ENCODE measurements at regions not wholly inside any gene's neighbourhood (a gene's known extent, or its start where the extent isn't known, plus 50 kb on each side); places are given as distances from the start of the nearest gene placed in this dataset.

DNA sequence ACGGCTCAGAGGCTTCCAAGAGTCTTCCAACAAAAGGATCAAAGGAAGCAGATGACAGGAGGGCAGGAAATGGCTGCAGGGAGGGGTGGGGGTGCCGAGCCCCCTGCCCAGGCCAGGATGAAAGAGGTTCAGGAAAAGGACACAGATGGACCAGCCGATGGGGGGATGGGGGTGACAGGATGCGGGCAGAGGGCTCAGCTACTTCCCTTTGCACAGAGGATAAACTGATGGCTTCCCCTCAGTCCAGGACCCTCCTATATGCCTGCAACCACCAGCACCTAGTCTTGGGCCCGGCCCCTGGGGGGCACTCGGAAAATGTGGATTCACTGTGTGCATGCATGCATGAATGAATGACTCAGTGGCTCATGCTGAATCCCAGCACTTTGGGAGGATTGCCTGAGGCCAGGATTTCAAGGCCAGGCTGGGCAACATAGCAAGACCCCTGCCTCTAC lies 148.2 kb downstream of the C9orf50 start:
- H3K9me3 Mint-ChIP-seq = no peaks in the 10 kb centered on the region
- H3K36me3 Mint-ChIP-seq = no peaks in the 10 kb centered on the region
- no peak for DNase-seq (ENCODE audit: low spot score in 2 of 2)
- peaks cover 25% of the 10 kb centered on the region for H3K27me3 Mint-ChIP-seq
- no peak for ATAC-seq (ENCODE audit: low read depth)
- no peak overlapping the region for H3K4me3 Mint-ChIP-seq
- no peak overlapping the region for H3K27ac Mint-ChIP-seq
- H3K4me1 Mint-ChIP-seq = no peaks in the 10 kb centered on the region

DNA sequence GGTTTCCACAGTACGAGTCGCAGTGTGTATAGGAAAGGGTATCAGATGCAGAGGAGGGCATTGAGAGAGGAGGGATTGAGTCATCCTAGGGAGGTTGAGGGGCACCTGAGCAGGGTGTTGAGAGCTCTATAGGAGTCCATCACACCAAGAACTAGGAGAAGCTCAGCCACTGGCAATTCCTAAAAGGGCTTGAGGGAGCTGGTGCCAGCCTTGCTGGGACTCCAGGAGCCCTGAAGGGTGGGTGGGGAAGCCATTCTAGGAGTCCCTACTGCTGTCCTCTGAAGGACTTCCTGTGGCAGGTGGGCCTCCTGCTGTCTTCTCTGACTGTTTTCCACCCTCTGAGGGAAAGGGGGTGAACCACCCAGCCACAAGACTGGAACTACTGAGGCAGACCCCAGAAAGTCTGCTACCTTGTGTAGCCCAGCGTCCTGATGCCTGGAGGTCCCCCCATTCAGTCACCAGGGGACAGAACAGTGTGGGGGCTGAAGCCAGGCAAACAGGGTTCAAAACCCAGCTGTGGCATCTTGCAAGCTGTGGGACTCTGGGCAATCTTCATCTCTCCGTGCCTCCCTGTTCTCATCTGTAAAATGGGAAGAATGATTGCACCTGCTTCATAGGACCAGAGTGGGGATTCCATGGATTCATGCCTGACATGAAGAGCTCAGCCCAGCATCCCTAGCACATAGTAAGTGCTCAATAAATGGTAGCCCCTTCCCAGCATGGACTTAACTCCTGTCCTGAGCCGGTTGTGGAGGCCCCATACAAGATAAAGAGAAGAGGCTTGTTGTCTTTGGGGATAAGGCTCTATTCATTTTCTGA lies 149.5 kb downstream of the C9orf50 start:
- Mint-ChIP-seq H3K4me1 (no peaks in the 10 kb centered on the region), H3K36me3 (no peaks in the 10 kb centered on the region), H3K27ac (no peak overlapping the region), H3K4me3 (no peak overlapping the region), H3K27me3 (peaks cover 27% of the 10 kb centered on the region), H3K9me3 (no peaks in the 10 kb centered on the region)
- DNase-seq (ENCODE audit: low spot score in 2 of 2) (no peak), ATAC-seq (ENCODE audit: low read depth) (no peak)

DNA sequence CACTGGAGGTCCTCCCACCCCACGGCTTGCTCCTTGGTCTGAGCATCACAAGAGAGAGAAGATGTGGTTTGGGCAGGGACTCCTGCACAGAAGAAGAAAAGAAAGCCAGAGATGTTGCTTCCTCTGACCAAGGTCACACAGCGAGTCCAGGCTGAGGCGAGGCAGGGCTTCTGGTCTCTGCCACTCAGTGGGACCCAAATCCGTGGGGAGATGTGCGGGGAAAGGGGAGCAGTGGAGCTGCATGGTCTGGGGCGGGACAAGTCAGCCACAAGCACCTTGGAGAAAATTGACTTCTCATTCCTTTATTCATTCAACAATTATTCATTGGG lies 150.9 kb downstream of the C9orf50 start:
- H3K4me1 Mint-ChIP-seq = no peaks in the 10 kb centered on the region
- ATAC-seq (ENCODE audit: low read depth) (no peak), DNase-seq (ENCODE audit: low spot score in 2 of 2) (no peak)
- H3K36me3 Mint-ChIP-seq = no peaks in the 10 kb centered on the region
- no peak overlapping the region for H3K27ac Mint-ChIP-seq
- peaks cover 34% of the 10 kb centered on the region for H3K27me3 Mint-ChIP-seq
- H3K4me3 Mint-ChIP-seq = no peak overlapping the region
- H3K9me3 Mint-ChIP-seq = no peaks in the 10 kb centered on the region

DNA sequence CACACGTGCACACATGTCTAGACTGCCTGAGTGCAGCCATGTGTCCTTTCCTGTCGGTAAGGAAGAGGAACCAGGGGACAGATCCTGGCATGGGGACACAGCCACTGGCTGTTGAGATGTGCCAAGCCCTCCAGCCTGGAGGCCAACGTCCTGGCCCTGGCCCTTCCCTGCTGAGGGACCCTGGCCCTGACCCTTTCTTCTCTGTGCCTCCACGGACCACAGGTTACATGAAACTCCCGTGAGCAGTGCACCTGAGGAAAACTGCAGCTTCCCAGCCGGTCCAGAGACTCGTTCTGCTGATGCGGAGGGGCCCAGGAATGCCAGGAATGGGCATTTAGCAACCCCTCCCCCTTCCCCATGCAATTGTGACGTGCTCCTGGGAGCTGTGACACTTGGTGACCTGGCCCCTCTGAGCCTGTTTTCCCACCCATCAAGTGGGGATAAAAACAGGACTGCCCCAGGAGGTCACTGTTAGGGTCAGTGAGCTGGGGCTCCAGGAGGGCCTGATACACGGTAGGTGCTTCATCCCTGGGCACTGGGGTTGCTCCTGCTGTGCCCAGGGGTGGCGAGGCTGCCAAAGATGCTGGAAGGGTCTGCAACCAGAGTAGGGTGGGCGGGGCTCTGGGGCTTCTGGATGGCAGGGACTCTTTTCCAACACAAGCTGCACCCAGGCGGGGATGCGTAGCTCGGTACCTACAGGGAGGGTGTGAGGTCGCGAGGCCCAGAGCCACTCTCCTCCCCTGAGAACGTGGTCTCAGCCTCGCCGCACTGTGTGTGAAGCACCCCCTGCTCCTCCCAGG lies 151.5 kb downstream of the C9orf50 start:
- Mint-ChIP-seq H3K27ac (no peak overlapping the region), H3K27me3 (peaks cover 34% of the 10 kb centered on the region), H3K9me3 (no peaks in the 10 kb centered on the region), H3K4me1 (no peaks in the 10 kb centered on the region), H3K36me3 (no peaks in the 10 kb centered on the region), H3K4me3 (no peak overlapping the region)
- no peak for ATAC-seq (ENCODE audit: low read depth)
- DNase-seq (ENCODE audit: low spot score in 2 of 2) = no peak

DNA sequence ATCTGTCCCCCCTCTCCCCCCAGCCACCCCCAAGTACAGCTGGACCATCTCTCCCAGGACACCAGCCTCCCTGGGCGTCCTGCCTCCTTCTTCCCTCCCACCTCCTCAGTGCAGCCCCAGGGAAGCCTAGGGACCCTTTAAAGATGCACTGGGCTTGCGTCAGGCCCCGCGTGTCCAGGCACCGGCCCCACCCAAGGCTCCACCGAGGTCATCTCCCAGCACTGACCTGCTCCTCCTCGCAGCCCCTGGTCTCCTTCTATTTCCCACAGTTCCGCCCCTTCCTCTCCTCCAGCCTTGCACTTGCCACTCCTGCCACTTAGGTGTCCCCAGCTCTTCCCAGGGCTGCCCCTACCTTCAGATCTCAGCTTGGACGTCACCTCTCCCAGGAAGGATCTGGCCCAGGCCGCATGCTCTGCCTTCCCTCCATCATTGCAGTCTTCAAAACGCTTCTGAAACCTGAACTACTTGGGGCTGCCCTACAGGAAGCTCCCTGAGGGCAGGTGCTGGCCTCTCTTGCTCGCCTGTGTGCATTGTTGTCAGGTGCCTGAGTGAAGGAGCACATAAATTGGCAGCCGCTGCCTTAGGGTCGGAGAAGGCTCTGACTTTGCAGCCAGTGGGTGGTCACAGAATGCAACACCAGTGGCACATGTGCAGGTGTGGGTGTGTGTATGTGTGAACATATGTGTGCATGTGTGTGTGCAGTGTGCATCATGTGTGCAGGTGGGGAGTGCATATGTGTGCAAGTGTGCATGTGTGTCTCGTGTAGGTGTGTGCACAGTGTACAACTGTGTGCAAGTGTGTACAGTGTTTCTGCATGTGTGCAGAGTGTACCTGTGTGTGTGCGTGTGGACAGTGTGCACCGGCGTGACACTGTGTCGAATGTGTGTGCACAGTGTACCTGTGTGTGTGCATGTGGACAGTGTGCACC lies 152.9 kb downstream of the C9orf50 start:
- ATAC-seq (ENCODE audit: low read depth) = no peak
- H3K4me1 Mint-ChIP-seq = no peaks in the 10 kb centered on the region
- no peaks in the 10 kb centered on the region for H3K9me3 Mint-ChIP-seq
- H3K27me3 Mint-ChIP-seq = peaks cover 25% of the 10 kb centered on the region
- H3K4me3 Mint-ChIP-seq = no peak overlapping the region
- no peaks in the 10 kb centered on the region for H3K36me3 Mint-ChIP-seq
- H3K27ac Mint-ChIP-seq = no peak overlapping the region
- no peak for DNase-seq (ENCODE audit: low spot score in 2 of 2)

DNA sequence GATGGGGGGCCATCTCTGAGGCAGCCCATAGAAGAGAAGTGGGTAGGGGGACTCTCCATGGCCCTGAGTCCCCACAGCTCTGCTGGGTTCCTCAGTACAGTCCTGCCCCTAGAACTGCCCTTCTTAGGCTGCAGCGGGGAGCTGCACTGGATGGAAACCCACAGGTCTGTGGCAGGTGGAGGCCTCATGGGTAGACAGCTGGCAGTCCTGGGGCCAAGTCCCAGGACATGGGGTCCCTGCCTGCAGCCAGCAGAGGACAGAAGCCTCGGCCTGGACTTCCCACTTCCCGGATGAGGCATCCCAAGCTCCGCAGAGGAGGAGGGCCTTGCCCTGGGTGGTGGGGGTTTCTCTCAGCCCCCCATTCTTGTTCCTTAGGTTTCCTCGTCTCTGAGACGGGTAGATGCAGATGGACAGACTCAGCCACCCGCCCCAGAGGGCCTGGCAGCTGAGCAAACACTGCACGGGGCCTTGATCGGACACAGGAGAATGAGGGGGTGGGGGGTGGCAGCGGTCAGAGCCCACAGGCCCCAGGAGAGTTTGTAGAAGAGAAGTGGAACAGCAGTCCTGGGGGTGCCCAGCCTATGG lies 153.8 kb downstream of the C9orf50 start:
- H3K27ac Mint-ChIP-seq = no peak overlapping the region
- H3K27me3 Mint-ChIP-seq = peaks cover 22% of the 10 kb centered on the region
- H3K36me3 Mint-ChIP-seq = no peaks in the 10 kb centered on the region
- no peak overlapping the region for H3K4me3 Mint-ChIP-seq
- ATAC-seq (ENCODE audit: low read depth) = no peak
- H3K9me3 Mint-ChIP-seq = no peaks in the 10 kb centered on the region
- DNase-seq (ENCODE audit: low spot score in 2 of 2) = no peak
- H3K4me1 Mint-ChIP-seq = no peaks in the 10 kb centered on the region

DNA sequence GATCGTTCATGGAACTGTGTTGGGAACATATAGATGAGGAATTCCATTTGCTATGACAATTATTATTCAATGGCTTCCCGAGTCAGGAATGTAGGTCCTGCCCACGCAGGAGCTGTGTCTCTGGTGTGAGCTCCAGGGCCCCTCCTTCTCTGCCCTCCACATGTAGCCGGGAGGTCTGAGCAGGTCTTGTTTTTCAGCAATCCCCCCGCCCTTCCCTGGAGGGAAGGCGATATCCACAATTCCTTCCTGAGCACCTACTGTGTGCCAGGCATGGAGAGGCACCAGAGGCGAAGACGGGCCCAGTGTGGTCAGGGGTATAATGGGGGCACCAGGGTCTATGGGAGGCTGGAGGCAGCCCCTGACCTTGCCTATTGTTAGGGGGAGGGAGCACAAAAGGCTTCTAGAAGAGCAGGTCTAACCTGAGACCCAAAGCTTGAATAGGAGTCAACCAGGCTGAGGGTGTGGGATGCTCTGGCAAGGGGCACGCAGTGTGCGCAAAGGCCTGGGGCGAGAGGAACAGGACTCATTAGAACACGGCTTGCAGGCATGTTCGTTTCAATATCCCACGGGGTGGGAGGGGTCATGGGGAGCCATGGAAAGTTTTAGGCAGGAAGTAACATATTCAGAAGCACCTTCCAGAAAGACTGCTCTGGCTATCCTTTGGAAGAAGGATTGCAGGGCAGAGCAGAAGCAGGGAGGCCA lies 154.9 kb downstream of the C9orf50 start:
- Mint-ChIP-seq H3K4me1 (no peaks in the 10 kb centered on the region), H3K27me3 (peaks cover 17% of the 10 kb centered on the region), H3K27ac (no peak overlapping the region), H3K4me3 (no peak overlapping the region), H3K9me3 (no peaks in the 10 kb centered on the region), H3K36me3 (no peaks in the 10 kb centered on the region)
- DNase-seq (ENCODE audit: low spot score in 2 of 2) (no peak), ATAC-seq (ENCODE audit: low read depth) (no peak)

DNA sequence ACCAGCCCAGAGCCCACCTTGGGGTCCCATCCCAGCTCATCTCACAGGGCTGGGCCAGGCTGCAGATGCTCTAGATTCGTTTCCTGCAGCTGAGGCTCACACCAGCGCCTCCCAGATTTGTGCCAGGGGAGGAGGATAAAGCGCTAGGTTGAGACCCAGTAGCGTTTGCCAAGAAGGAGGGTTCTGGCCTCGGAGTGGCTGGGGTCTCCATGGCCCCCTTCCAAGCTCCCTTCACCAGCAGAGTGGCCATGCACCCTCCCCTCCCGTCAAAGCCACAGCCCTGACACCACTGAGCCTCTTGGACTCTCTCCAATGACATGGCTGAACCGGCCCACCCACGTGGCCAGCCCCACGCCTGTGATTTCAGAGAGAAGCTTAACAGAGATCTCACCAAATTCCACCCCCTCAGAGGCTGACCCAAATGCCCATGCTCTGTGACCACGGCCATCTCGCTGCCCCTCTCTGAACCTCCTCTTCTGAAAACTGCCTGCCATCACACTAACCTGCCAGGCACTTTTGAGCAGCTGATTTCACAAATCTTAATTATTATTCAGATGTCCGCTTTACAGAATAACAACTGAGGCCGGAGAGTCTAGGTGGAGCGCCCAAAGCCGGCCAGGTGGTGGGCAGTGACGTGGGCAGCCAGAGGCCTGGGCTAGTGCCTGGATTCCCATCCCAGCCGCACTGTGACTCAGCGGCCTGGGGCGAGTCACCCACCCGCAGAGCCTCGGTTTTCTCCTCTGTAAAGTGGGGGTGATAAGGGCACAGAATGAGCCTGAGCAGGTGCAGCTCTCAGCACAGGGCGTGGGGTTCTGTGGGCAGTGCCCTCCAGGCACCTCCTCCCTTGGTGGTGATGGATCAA lies 155.7 kb downstream of the C9orf50 start:
- DNase-seq (ENCODE audit: low spot score in 2 of 2) (no peak), ATAC-seq (ENCODE audit: low read depth) (no peak)
- no peak overlapping the region for H3K27ac Mint-ChIP-seq
- peaks cover 3% of the 10 kb centered on the region for H3K4me1 Mint-ChIP-seq
- peaks cover 19% of the 10 kb centered on the region for H3K27me3 Mint-ChIP-seq
- no peaks in the 10 kb centered on the region for H3K9me3 Mint-ChIP-seq
- H3K36me3 Mint-ChIP-seq = no peaks in the 10 kb centered on the region
- no peak overlapping the region for H3K4me3 Mint-ChIP-seq

DNA sequence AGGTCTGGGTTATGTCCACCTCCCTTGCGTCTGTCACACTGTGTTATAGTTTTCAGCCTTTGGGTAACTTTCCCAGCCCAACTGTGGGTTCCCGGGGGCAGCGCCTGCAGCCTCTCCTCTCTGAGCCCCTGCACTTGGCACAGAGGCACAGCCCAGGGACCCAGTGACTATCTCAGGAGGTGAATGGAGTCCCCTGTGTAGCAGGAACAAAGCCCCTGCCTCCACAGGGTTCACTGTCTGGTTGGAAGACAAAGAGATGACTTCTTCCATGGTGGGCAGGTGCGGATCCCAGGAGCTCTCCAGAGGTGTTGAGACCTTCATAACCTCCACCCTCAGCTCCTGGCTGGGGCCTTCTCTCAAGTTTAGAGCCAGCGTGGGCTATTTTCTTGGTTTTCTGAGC lies 156.9 kb downstream of the C9orf50 start:
- Mint-ChIP-seq H3K27ac (no peak overlapping the region), H3K4me3 (no peak overlapping the region), H3K9me3 (no peaks in the 10 kb centered on the region), H3K27me3 (peaks cover 15% of the 10 kb centered on the region), H3K4me1 (peaks cover 5% of the 10 kb centered on the region), H3K36me3 (no peaks in the 10 kb centered on the region)
- DNase-seq (ENCODE audit: low spot score in 2 of 2) (no peak), ATAC-seq (ENCODE audit: low read depth) (no peak)

DNA sequence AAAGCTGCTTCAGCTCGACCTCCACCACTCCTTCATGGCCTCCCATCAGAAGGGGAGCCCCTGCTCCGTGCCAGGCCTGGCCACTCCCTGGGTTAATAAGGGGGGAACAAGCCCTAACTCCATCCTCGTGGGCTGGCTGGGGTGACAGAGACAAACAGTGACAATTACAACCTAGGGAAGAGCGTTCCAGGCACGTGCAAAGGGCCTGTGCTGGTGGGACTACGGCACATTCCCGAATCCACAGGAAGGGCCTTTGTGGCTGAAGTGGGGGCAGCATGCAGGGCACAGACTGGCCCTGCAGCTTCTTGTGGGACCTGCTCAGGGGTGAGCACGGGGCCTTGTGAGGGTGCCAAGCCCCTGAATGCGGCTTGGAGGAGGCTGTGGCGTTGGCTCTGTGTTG lies 157.4 kb downstream of the C9orf50 start:
- Mint-ChIP-seq H3K27me3 (peaks cover 15% of the 10 kb centered on the region), H3K9me3 (no peaks in the 10 kb centered on the region), H3K4me1 (peaks cover 8% of the 10 kb centered on the region), H3K27ac (no peak overlapping the region), H3K4me3 (no peak overlapping the region), H3K36me3 (no peaks in the 10 kb centered on the region)
- DNase-seq (ENCODE audit: low spot score in 2 of 2) (no peak), ATAC-seq (ENCODE audit: low read depth) (no peak)

DNA sequence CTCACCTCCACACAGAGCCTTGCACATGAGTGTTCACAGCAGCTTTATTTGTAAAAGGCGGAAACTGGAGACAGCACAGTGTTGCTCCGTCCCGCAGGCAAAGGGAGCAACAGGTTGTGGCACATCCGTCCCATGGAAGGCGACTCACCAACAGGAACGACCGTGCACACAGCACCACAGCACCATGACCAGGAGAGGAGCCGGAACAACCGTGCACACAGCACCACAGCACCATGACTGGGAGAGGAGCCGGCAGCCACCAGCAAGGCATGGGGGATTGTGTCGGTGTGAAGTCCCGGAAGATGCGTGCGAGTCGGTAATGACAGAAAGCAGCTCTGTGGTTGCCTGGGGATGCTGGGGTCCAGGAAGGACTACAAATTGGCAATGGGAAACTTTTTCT lies 158.5 kb downstream of the C9orf50 start:
- H3K9me3 Mint-ChIP-seq = peaks cover under 1% of the 10 kb centered on the region
- no peaks in the 10 kb centered on the region for H3K36me3 Mint-ChIP-seq

DNA sequence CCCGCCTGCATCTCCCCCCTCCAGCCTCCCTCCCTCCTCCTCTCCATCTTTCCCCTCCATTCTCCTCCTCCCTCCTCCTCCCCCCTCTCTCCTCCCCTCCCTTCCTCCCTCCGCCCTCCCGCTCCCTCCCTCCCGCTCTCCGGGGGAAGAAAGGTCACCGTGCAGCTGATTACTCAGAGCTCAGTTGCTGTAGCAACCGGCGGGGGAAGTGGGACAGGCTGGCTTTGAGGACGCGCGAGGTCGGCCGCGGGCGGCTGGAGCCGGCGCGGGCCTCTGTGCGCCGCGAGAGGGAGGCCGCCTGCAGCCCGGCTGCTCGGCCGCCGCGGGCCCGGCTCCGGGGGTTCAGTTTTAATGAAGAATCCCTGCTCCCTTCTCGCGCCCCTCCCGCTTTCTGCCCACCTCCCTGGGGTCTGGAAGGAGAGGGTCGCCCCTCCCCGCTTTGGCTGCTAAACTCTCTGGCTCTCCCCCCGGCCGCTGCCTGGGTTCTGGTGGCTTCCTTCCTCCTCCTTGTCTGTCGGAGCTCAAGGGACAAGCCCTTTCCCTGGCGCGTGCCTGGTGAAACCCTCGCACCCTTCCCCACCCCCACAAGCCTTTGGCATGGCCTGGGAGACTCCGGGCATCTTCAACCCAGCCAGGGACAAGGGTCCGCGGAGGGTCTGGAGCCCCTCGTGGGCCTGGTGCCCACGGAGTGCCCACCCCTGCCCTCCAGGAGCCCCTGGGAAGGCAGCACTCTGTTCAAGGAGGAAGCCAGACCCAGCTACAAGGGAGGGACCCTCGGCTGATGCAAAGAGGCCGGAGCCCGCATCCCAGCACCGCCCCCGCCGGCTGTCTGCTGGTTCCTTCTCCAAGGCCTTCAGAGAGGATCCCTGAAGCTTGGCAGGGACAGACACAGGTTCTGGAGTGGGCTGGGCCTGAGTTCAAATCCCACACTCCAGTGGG lies 160.3 kb downstream of the C9orf50 start:
- Mint-ChIP-seq H3K27me3 (peaks cover 17% of the 10 kb centered on the region), H3K4me1 (peaks cover 18% of the 10 kb centered on the region)

More for the DNA sequence above, 158.5 kb downstream of the C9orf50 start:
- H3K27me3 Mint-ChIP-seq = peaks cover 13% of the 10 kb centered on the region
- no peak overlapping the region for H3K4me3 Mint-ChIP-seq
- no peak overlapping the region for H3K27ac Mint-ChIP-seq
- DNase-seq (ENCODE audit: low spot score in 2 of 2) (no peak), ATAC-seq (ENCODE audit: low read depth) (no peak)
- H3K4me1 Mint-ChIP-seq = peaks cover 9% of the 10 kb centered on the region

More for the DNA sequence above, 160.3 kb downstream of the C9orf50 start:
- peak; percentile 84 for ATAC-seq (ENCODE audit: low read depth)
- Mint-ChIP-seq H3K27ac (no peak overlapping the region), H3K4me3 (peak overlapping the region; percentile 86), H3K36me3 (no peaks in the 10 kb centered on the region), H3K9me3 (peaks cover 9% of the 10 kb centered on the region)
- peak; percentile 52 for DNase-seq (ENCODE audit: low spot score in 2 of 2)

Data from memory B cell (primary cell).